ENCODE measurements at regions not wholly inside any gene's neighbourhood (a gene's known extent, or its start where the extent isn't known, plus 50 kb on each side); places are given as distances from the start of the nearest gene placed in this dataset.
"Not testable (repeated sequence)": the region's sequence is repeated elsewhere in the genome, so short reads cannot be mapped to it uniquely, and the experiment has no call there.

GRCh38 chr6:159590835-159591234 lies 102.2 kb downstream of the SOD2 start:
- no peak for DNase-seq

GRCh38 chr6:159586684-159587083 lies 106.4 kb downstream of the SOD2 start:
- DNase-seq = no peak

GRCh38 chr6:159582736-159583135 lies 110.3 kb downstream of the SOD2 start:
- DNase-seq = no peak

GRCh38 chr6:159578629-159579028 lies 114.4 kb downstream of the SOD2 start:
- no peak for DNase-seq

- no peak for DNase-seq
Observed at GRCh38 chr6:159577564-159577963, 115.5 kb downstream of the SOD2 start.

- DNase-seq = no peak
Observed at GRCh38 chr6:159572439-159573110, 120.5 kb downstream of the SOD2 start.

GRCh38 chr6:159565181-159565710 lies 127.8 kb downstream of the SOD2 start:
- no peak for DNase-seq

GRCh38 chr6:159564456-159564855 lies 128.6 kb downstream of the SOD2 start:
- DNase-seq = no peak

- DNase-seq = no peak
Observed at GRCh38 chr6:159557031-159557430, 136.0 kb downstream of the SOD2 start.

GRCh38 chr6:159555082-159555875 lies 137.8 kb downstream of the SOD2 start:
- no peak for DNase-seq

- no peak for DNase-seq
Observed at GRCh38 chr6:159541296-159541695, 151.7 kb downstream of the SOD2 start.

GRCh38 chr6:159540883-159541282 lies 152.2 kb downstream of the SOD2 start:
- no peak for DNase-seq

GRCh38 chr6:159540152-159540551 lies 152.9 kb downstream of the SOD2 start:
- DNase-seq = no peak

- DNase-seq = not testable (repeated sequence)
Observed at GRCh38 chr6:159538031-159538430, 155.0 kb downstream of the SOD2 start.

- DNase-seq = no peak
Observed at GRCh38 chr6:159535656-159536350, 157.2 kb downstream of the SOD2 start.

- DNase-seq = no peak
Observed at GRCh38 chr6:159533568-159533967, 159.5 kb downstream of the SOD2 start.

- no peak for DNase-seq
Observed at GRCh38 chr6:159533016-159533415, 160.0 kb downstream of the SOD2 start.

GRCh38 chr6:159532155-159532554 lies 160.9 kb downstream of the SOD2 start:
- no peak for DNase-seq

GRCh38 chr6:159529934-159530333 lies 163.1 kb downstream of the SOD2 start:
- DNase-seq = no peak

- no peak for DNase-seq
Observed at GRCh38 chr6:159527351-159527750, 165.7 kb downstream of the SOD2 start.

GRCh38 chr6:159525445-159526025 lies 167.5 kb downstream of the SOD2 start:
- no peak for DNase-seq

- DNase-seq = no peak
Observed at GRCh38 chr6:159522877-159523547, 170.0 kb downstream of the SOD2 start.

GRCh38 chr6:159521962-159522361 lies 171.1 kb downstream of the SOD2 start:
- DNase-seq = no peak

All from stimulated activated CD4-positive, alpha-beta T cell treated with anti-CD3 and anti-CD28 coated beads, Interleukin-1b, Interleukin-23, amount 100 ng/mL, for 48 hours (primary cell).